HG03039 (cell line): ENCODE measurements at regions not wholly inside any gene's neighbourhood (a gene's known extent, or its start where the extent isn't known, plus 50 kb on each side); places are given as distances from the start of the nearest gene placed in this dataset.
"Not testable (repeated sequence)": the region's sequence is repeated elsewhere in the genome, so short reads cannot be mapped to it uniquely, and the experiment has no call there.

Source experiments
- ATAC-seq: cut with Tn5 transposase; IDR thresholded peaks from one replicate; pipeline ENCODE4 v1.9.1; 2021; ENCODE audit warnings: mild to moderate bottlenecking, moderate library complexity; ENCODE audit not compliant: unreplicated experiment

DNA sequence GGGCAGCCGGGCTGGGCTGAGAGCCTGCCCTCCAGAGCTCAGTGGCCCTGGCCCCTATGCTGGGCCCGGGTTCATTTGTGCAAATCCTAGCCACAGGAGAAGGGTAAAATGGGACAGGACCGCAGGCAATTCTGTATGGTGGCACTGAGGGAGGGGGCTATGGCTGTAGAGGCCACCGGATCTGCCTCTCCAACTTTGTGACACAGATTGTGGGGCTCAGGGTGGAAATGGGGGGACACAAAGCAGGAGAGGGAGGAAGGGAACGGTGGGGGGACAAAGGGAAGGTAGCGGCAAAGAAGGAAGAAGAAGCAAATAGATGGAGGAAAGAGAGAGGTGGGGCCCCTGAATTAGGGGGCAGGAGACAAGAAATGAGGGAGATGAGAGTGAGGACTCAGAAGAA, 201.1 kb downstream of the SMAD2 start:
- ATAC-seq, result no peak

DNA sequence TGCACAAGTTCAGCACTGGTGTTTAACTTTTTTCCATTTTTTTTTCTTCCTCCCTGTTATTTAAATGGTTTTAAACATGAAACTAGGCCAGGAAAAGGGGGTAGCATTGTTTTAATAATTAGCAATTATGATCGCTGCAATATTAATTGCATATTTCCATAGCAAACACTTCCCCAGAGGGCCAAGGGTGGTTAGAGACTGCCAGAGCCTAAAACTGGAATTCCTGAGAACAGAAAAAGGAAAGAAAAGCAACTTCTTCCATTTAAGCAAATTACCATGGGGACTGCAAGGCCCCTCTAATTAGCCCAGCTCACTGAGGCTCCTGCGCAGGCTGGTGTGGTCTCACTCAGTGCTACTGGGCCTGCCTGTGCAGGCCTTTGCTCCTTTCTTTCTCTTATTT, 201.5 kb downstream of the SMAD2 start:
- ATAC-seq, result no peak

DNA sequence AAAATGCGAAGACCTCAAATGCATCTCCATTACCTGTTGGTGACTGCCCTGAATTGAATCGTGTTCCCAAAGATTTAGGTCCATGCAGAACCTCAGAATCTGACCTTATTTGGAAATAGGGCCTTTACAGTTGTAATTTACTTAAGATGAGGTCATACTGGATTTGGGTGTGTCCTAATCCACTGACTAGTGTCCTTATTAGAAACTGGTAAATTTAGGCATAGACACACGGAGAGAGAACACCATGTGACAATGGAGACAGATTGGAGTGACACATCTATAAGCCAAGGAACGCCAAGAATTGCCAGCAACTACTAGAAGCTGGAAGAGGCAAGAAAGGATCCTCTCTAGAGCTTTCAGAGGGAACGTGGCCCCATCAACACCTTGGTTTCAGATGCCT, 203.1 kb downstream of the SMAD2 start:
- no peak for ATAC-seq

DNA sequence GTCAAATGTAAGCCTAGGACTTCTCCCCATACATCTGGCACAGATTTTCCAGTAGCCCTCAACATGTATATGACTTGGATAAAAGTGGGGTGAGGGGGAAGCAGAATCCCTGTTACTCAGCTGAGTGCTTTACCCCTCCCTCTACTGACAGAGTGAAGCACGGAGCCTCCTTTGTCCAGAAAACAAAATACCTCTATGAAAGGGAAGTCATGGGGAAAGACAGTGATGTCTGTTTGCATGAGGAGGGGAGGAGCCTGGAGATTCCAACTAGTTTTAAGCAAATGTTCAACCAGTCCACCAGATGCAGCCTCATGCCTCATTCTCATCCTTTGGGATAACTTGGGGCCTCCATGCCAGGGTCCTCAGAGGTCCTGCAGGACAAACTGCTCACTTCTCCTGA, 203.9 kb downstream of the SMAD2 start:
- ATAC-seq, result no peak

DNA sequence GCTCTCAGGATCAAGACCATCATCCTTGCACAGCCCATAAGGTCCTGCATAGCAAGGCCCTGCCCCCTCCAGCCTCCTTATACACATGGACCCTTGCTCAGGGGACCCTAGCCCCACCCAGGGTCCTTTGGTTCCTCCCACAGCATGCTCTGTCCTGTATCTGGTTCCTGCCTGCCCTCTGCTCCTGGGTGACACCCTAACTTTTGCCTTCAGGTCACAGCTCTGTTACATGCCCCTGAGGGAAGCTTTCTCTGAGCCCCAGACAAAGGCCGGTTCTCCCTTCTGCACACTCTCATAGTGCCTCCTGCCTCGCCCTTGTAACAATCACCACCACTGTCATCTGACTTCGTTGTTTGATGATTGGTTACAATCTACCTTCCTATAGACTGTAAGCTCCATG, 204.8 kb downstream of the SMAD2 start:
- ATAC-seq, result no peak

DNA sequence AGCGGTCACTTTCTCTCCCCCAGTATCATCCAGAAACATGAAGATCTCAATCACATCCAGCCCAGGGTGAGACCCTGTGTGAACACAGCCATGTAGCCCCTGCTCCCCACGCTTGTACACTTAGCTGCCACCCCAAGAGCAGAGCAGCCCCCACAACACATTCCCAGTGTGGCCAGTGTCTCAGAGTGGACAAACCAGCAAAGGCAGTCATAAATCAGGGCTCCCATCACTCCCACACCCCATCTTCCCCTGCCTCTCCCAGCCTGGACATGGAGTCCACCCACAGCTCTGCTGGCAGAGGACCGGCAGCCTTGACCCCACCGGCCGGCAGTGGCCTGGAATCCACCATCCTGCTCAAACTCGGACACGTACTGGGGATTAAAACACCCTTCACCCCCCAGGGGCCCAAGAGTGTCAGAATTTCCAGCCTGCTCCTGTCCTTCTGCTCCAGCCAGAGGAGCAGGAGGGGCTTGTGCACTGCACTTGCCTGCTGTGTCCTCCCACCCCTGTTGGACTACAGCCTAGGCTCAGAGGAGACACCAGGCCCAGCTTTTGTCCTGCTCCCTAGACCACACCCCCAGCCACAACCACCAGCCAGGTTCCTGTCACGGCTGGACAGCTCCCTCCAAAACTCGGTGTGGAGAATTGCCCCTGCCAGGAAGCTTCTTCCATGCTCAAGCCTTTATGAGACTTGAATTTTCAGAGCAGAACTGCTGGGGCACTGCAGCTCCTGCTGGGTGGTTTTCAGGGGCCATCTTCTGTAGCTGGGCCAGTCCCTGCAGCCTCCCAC, 206.1 kb downstream of the SMAD2 start:
- no peak for ATAC-seq

DNA sequence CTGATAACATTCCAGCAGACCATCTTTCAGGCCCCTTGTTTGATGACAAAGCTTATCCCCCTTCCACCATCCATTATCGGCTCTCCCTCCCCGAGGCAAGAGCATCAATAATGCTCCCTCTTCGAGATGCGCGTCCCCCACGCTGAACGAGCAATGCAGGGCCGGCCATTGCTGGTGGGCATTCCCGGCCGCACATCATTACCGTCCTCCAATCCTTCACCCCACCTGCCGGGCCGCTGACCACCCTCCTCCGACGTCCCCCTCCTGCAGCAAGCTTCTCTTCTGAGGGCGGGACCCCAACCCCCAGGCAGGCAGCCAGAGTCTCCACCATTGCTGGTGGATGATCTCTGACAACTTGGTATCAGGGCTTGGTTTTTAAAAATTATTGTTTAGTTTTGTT, 208.6 kb downstream of the SMAD2 start:
- ATAC-seq, result no peak

DNA sequence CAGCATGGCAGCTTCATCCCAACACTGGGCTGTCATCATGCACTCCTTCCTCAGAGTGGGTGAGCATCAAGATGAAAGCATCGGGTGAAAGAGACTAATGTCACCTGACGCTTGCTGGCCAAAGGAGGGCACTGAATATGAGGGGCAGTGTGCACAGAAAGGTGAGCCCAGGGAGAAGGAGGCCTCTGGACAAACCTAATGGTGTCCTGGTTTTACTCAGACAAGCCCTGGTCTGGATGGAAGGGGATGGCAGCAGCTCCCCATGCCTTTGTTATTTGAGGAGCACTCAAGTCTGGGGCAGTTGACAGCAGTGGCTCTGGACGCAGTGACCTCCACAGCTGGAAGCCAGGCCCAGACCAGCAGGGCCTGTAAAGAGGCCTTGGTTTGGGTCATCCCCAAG, 209.7 kb downstream of the SMAD2 start:
- no peak for ATAC-seq

DNA sequence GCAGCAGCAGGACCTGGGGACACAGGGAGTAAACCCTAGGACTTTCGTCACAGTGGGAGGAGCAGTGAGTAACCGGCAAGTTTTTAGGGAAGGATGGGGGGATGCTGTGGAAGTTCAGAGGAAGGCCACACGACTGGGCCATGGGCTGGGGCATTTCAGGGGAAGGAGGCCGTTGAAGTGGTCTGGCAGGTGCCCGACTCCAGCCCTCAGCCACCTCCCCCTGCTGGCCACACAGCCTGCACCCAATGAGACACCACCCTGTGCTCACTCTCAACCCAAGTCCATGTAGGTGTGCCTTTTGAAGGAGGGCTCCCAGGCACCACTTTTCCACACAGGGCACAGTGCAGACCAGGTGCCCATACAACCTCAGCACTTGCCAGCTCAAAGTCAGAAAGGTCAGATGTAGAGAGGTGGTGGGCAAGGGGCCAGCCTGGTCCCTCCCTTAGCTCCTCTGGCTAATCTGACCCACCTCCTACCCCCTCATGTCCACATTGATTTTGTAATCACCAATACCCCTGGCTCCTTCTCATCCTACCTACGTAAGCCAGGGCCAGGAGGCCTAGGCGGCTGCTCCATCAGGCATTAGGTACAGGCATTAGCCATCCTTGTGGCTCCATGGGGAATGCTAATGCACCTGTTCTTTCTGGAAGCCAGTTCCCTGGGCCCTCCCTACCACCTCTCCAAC, 211.2 kb downstream of the SMAD2 start:
- ATAC-seq, result no peak

DNA sequence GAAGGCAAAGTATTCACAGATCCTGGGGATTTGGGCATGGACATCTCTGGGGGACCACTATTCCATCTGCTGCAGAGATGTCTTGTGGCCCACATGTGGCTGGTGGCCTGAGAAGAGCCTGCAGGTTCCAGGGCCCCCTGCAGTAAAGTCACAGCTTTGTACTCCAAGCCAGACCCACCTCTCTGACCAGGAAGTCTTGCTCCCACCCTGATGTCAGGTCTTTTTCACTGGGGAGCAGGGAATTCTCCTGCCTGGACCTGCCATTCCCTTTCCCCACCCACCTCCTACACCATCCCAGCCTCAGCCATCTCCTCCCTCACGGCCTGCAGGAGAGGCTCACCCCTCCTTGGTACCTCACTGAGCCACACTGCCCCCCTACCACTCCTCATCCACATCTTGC, 211.8 kb downstream of the SMAD2 start:
- no peak for ATAC-seq

DNA sequence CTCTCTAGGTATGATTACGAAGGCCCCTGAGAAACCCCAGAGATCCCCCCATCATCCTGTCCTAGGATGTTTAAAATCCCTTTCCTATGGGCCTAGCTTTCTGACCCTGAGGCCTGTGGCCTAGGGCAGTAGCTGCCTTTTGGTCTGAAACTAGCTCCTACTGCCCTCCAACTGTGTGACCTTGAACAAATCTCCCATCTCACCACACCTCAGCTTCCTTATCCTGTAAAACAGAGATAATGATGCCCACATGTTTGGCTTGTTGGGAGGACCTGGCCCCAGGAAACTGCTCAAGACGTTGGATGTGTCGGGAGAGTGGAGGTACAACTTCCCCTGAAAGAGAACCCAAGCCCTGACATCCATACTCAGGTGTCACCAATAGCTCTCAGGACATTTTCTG, 213.2 kb downstream of the SMAD2 start:
- ATAC-seq, result no peak

DNA sequence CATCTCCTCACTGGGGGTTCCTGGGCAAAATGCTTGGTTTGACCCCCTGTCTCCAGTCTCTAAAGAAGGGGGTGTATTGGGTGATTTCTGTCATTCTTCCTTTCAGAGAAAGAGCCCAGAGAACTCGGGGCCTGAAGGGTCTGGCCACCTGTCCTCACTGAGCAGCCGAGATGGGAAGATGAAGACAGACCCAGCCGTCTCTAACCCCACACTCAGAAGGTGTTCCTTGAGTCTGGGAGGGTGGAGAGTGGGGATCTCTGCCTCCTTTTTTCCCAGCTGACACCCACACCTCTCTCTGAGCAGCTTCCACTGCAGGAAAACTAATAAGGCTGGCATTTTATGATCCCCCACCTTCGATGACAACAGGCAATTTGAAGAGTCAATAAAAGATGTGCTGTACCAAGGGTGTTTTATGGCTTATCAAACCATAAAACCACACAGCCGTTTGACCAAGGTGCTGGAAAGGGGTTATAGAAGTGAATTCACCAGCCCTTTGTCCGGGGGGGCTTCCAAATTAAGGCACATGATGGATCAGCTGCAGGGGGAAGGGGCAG, 213.8 kb downstream of the SMAD2 start:
- no peak for ATAC-seq

DNA sequence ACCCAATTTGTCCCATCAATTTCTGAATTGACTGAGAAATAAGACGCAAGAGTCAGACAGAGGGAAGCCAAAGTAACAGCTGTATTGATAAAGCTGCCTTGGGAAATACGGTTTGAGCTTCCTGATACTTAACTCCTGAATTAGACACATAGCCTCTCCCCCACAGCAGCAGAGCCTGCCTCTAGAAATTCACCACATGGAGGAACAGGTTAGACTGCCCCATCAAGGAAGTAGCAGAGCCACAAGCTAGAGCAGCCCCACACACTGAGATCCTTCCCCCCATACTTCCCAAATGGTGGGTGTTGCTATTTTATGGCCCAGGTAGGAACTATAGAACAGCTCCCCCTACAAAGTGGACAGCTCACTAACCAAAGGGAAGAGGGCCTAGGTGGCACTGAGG, 220.0 kb downstream of the SMAD2 start:
- no peak for ATAC-seq

DNA sequence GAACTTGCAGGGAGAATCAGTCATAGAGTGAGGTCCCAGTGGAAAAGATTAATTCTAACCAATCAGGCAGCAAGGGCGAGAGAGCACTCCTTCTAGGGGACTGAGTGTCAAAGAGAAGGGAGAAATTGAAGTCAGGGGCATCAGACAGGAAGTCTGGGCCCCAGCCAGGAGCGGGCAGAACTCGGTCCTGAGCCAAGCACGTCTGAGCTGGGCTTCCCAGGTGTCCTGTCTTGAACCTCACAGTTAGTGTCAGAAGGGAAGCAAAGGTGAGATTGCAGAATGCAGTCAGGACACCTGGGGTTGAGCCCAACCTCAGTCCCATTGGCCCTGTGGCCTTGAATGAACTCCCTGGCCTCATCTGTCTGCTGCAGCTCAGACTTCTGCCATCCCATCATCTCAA, 220.9 kb downstream of the SMAD2 start:
- no peak for ATAC-seq

DNA sequence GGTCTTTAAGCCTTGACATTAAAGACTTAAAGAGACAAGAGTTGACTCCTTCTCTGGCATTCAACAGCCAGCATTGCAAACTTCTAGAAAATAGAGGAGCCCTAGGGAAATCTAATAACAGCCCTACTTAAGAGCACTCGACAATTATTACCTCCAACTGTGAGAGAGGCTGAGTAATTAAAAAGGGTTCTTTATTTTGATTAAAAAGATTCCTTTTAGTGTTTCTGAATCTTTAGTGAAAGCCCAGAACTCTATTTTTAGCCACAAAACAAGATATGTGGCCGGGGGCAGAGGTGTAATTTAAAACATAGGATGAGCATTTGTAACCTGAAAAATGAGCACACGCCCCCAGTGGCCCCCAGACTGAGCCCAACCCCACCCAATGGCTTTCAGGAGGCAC, 222.3 kb downstream of the SMAD2 start:
- no peak for ATAC-seq

DNA sequence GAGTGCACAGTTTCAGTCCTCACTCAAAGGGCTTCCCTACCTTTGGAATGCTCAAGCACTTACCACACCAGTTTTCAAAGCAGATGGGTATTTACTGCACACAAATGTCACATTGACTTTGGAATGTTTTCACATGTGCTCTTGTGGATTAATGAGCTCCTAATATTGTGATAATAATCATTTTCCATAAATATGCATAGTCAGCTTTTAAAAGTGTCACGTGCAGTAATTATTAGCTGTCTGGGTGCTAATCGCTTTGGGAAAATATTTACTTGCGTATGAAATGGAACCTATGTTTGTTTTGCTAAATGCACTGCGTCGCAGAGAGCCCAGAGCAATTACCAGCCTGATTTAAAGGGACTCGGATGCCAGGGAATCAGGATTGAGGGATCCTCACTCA, 229.3 kb downstream of the SMAD2 start:
- no peak for ATAC-seq

DNA sequence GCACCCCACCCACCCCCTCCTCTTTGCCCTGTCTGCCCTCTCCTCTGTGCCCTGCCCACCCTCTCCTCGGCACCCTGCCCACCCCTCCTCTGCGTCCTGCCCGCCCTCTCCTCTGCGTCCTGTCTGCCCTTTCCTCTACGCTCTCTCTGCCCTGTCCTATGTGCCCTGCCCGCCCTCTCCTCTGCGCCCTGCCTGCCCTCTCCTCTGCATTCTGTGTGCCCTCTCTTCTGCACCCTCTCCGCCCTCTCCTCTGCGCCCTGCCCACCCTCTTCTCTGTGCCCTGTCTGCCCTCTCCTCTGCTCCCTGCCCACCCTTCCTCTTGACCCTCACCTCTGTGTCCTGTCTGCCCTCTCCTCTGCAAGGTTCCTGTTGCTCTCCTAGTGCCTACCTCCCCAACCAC, 233.6 kb downstream of the SMAD2 start:
- no peak for ATAC-seq

DNA sequence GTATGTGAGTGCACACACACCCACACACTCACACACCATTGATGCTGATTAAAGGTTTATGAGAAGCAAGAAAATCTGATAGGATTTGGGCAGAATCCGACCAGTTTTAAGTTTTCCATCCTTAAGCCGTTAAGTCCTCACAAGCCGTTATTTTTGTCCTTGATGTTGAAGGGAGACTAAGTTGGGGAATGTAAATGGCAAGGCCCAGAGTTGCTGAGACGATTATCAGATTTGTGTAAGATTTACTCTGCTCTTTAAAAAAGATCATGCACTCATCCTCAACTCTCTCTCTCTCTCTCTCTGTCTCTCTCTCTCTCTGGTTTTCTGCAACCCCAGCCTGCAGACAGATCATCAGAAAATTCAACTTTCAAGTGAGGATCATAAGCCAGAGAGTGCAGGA, 238.8 kb downstream of the SMAD2 start:
- ATAC-seq, result no peak

DNA sequence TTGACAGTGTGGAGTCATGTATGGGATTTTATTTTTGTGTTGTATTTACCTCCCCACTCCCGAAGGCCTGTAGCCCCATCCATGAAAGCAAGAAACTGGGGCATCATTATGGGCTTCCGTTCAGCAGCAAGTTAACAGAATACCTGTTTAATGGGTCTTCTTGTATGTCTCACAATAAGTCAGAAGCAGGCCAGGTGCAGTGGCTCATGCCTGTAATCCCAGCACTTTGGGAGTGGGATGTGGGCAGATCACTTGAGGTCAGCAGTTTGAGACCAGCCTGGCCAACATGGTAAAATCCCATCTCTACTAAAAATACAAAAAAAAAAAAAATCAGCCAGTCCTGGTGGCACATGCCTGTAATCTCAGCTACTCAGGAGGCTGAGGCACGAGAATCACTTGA, 239.7 kb downstream of the SMAD2 start:
- not testable (repeated sequence) for ATAC-seq

DNA sequence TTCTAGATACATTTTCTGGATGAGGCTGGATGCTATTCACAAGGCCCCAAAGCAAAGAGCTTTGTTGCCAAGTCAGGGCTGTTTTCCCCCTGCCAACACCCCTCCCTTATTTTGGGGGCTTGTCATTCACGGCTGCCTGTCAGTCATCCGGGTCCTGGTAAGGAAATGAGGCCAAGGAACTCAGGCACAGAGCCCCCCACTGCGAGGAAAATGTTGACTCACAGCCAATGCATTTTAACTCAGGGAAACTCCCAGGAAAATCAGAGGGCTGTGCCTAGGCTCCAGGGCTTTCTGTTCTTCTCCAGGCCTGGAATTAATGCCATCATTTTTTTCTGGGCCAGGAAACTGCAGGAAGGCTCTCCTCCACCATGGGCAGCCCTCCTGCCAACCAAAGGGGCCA, 241.1 kb downstream of the SMAD2 start:
- no peak for ATAC-seq

DNA sequence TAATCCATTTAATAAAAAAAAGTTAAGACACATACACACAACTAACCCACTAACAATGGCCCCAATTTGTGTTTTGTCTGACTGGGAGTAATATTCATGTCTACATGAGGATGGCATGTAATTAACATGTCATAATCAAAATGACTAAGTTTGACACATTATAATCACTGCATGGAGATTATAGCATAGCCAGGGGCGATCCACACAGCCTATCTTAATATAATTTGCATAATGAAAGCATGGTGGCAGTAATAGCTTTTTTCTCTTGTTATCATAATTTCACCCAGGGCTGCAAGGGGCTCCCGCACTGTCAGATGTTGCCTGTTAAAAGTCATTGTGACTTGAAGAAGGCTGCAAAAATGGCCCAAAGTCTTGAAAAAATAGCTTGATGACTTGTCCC, 243.7 kb downstream of the SMAD2 start:
- no peak for ATAC-seq

DNA sequence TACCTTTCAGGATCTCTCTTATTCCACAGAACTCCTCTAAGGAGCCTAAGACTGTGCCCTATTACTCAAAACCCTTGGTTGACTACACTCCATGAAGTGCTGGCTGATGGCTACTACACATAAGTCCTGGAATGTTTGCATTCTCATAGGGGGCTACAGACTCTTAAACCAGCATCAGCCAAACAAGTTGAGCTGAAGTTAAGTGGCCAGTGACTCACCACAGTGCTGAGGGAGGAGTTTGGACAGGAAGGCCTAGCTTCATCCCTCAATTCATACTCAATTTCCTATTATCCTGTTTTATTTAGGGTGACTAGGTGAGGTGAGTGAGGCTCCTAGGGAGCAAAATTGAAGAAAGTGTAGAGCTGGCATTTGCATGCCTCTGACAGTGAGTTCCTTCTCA, 246.7 kb downstream of the SMAD2 start:
- ATAC-seq, result no peak
